IPS DF 6.9 (cell line): ENCODE measurements at regions not wholly inside any gene's neighbourhood (a gene's known extent, or its start where the extent isn't known, plus 50 kb on each side); places are given as distances from the start of the nearest gene placed in this dataset.
"Not testable (repeated sequence)": the region's sequence is repeated elsewhere in the genome, so short reads cannot be mapped to it uniquely, and the experiment has no call there.

ENCODE experiments used
- DNase-seq: peaks from one replicate; pipeline ENCODE4 v3.0.0-alpha.2; 2013; ENCODE audit warnings: low read depth, low spot score
- H3K27ac ChIP-seq: one replicate; pipeline ENCODE4 v1.5.1; 2013; ENCODE audit warnings: low read length, control low read depth
- H3K27me3 ChIP-seq: 2 replicates; pipeline ENCODE4 v1.6.1; 2013; ENCODE audit warnings: mild to moderate bottlenecking, low read length; ENCODE audit not compliant: control insufficient read depth, insufficient read depth
- H3K36me3 ChIP-seq: 2 replicates; pipeline ENCODE4 v1.6.1; 2013; ENCODE audit warnings: low read length; ENCODE audit not compliant: control insufficient read depth, insufficient read depth
- H3K4me1 ChIP-seq: 2 replicates; pipeline ENCODE4 v1.6.1; 2013; ENCODE audit warnings: low read length; ENCODE audit not compliant: control insufficient read depth, insufficient read depth
- H3K4me3 ChIP-seq: 2 replicates; pipeline ENCODE4 v1.5.1; 2013; ENCODE audit warnings: mild to moderate bottlenecking, low read length
- H3K9me3 ChIP-seq: 2 replicates; pipeline ENCODE4 v1.6.1; 2013; ENCODE audit warnings: low read length, inconsistent platforms; ENCODE audit not compliant: control insufficient read depth, insufficient read depth
- WGBS: extraction: QIAGEN DNeasy Blood & Tissue Kit; methylation state at CpG from one replicate; pipeline ENCODE4 v1.1.7; 2013; ENCODE audit warnings: mixed read lengths, missing lambda C conversion rate; ENCODE audit not compliant: insufficient read length, insufficient coverage; 5-methylcytosine and 5-hydroxymethylcytosine counted together

DNA sequence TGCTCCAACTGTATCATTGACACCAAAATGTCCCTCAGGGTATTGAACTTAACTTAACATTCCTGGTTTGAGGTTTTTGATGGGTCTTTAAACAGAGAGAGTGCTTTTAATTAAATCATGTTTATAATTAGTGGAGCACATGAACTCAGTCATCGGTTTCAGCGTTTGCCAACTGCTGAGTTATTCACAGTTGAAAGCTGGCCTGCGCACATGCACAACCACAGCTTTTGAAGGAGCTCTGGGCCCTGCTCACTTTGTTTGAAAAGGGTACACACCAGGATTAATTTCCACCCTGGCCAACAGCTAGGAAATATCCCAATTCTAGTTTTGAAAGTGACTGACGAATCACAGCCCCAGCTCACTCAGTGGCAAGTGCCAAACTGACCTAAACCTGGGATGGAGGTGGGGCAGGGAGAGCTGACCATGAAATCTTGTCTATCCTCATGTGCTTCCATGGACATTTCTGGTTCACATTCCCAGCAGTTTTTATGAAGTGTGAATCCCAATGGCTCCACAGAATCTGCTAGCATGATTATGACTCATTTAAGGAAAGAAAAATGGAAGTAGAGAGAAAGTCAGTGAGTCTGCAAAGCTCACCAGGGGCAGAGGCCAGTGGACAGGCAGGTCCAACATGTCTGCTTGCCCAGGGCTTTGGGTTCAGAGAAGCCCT lies 247.8 kb downstream of the FNDC1 start:
- no peak overlapping the region for H3K4me3 ChIP-seq
- H3K4me1 ChIP-seq = peaks cover 1% of the 10 kb centered on the region
- H3K27ac ChIP-seq = no peak overlapping the region
- H3K36me3 ChIP-seq = no peaks in the 10 kb centered on the region
- DNase-seq = no peak
- no CpG with 5 or more reads among the region's 4 CpGs for WGBS
- H3K9me3 ChIP-seq = no peaks in the 10 kb centered on the region
- H3K27me3 ChIP-seq = no peaks in the 10 kb centered on the region

DNA sequence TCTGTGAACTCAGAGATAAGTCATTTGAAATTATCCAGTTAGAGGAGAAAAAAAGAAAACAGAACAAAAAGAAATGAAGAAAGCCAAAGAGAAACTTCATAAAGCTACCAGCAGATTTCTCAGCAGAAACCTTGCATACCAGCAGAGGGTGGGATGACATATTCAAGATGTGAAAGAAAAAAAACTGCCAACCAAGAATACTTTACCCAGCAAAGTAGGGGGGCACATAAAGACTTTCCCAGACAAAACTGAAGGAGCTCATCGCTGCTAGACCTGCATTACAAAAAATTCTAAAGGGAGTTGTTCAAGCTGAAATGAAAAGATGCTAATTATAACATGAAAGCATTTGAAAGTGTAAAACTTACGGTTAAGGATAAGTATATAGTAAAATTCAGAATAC lies 246.3 kb downstream of the FNDC1 start:
- Histone ChIP-seq H3K4me1 (no peaks in the 10 kb centered on the region), H3K4me3 (no peak overlapping the region), H3K36me3 (no peaks in the 10 kb centered on the region), H3K27me3 (no peaks in the 10 kb centered on the region), H3K9me3 (no peaks in the 10 kb centered on the region), H3K27ac (no peak overlapping the region)
- no CpG with 5 or more reads among the region's 2 CpGs for WGBS
- no peak for DNase-seq

DNA sequence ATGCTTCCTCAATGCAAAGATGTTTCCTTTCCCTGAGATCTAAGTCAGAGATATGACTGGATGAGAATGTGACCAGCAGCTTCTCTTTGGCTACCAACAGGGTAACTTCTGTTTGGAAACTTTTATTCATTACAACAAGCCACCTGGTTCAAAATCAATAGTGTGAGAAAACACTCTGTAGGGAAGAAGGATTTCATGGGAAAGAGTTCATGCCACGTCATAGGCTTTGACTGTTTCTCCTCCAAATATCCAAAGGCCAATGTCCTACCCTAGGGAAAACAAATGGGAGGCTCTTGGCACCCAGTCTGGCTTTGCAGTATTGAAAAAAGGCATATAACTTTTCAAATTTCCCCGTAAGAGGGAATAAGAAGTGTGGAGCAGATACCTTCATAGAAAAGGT lies 245.5 kb downstream of the FNDC1 start:
- Histone ChIP-seq H3K4me3 (no peak overlapping the region), H3K27me3 (no peaks in the 10 kb centered on the region), H3K27ac (no peak overlapping the region), H3K4me1 (no peaks in the 10 kb centered on the region), H3K9me3 (no peaks in the 10 kb centered on the region), H3K36me3 (no peaks in the 10 kb centered on the region)
- no peak for DNase-seq
- WGBS = no CpG with 5 or more reads among the region's 2 CpGs

DNA sequence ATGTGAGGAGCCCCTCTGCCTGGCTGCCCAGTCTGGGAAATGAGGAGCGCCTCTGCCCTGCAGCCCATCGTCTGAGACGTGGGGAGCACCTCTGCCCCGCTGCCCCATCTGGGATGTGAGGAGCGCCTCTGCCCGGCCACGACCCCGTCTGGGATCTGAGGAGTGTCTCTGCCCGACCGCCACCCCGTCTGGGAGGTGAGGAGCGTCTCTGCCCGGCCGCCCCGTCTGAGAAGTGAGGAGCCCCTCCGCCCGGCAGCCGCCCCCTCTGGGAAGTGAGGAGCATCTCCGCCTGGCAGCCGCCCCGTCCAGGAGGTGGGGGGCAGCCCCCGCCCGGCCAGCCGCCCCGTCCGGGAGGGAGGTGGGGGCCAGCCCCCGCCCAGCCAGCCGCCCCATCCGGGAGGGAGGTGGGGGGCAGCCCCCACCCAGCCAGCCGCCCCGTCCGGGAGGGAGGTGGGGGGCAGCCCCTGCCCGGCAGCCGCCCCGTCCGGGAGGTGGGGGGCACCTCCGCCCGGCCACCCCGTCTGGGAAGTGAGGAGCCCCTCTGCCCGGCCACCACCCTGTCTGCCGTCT lies 238.1 kb downstream of the FNDC1 start:
- H3K9me3 ChIP-seq, H3K4me3 ChIP-seq, DNase-seq, H3K27me3 ChIP-seq, H3K4me1 ChIP-seq, H3K36me3 ChIP-seq, H3K27ac ChIP-seq: not testable (repeated sequence)
- no CpG with 5 or more reads among the region's 41 CpGs for WGBS

DNA sequence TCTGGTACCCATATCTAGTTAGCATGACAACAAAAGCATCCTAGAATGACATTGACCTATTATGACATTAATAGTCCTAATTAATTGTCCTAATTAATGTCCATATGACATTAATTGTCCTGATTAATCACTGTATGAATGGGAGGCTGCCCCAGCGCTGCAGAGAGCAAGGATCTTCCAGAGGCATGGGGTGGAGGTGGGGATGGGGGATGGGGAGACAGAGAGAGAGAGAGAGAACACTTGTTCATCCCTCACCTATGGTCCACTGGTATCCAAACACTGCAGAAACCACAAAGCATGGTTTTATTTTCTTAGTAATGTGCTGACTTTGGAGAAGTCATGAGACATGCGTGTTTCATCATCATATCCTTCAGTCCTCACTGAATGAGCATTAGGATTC lies 235.1 kb downstream of the FNDC1 start:
- Histone ChIP-seq H3K4me3 (no peak overlapping the region), H3K4me1 (no peaks in the 10 kb centered on the region; the same call in 1 of the 2 replicates), H3K9me3 (no peaks in the 10 kb centered on the region; the same call in 1 of the 2 replicates), H3K36me3 (no peaks in the 10 kb centered on the region), H3K27ac (no peak overlapping the region), H3K27me3 (no peaks in the 10 kb centered on the region)
- no peak for DNase-seq
- no CpG with 5 or more reads among the region's 2 CpGs for WGBS

DNA sequence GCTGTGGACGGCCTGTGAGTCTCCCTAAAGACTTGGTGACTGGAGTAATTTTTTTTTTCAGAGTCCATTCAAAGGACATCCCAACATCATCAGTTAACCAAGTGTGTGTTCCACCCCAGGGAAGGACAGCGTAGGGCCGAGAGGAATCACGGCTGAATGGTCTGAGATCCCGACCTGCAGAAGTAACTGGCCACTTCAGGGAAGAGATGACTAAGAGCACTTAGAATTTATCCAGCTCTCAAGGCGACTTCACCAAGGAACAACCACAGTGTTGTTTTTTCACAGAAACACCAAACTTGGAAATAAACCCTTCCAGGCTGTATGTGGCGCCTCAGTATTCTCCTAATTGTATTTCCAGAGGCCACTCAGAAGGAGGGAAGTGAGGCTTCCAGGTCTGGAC lies 231.6 kb downstream of the FNDC1 start:
- H3K4me3 ChIP-seq = no peak overlapping the region
- H3K4me1 ChIP-seq = no peaks in the 10 kb centered on the region; the same call in 1 of the 2 replicates
- H3K27ac ChIP-seq = no peak overlapping the region
- H3K9me3 ChIP-seq = no peaks in the 10 kb centered on the region; the same call in 1 of the 2 replicates
- no peaks in the 10 kb centered on the region for H3K36me3 ChIP-seq
- DNase-seq = no peak
- WGBS = no CpG with 5 or more reads among the region's 7 CpGs
- H3K27me3 ChIP-seq = no peaks in the 10 kb centered on the region

DNA sequence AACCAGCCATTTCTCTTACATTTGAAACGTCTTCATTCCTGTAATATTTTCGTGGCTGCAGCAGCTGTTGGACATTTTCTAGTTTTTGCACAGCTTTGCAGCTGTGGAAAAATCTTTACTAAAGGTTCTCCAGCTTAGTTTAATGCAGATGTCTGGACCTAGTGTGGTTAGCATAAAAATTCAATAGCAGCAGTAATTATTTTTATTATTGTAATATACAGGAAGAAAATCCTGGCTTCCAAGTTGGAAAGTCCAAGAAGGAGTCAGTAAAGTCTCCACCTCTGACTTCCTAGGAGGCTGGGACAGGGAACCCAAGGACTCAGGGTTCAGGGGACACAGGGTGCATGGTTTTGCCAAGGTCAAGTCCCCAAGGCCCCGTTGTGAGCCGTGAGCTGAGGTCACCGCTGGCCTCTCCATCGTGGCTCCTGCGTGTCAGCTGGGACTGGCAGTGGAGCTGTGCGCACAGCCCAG lies 230.6 kb downstream of the FNDC1 start:
- no peaks in the 10 kb centered on the region; the same call in 1 of the 2 replicates for H3K4me1 ChIP-seq
- H3K36me3 ChIP-seq = no peaks in the 10 kb centered on the region
- DNase-seq = no peak
- H3K4me3 ChIP-seq = no peak overlapping the region
- no CpG with 5 or more reads among the region's 8 CpGs for WGBS
- H3K27me3 ChIP-seq = no peaks in the 10 kb centered on the region
- no peaks in the 10 kb centered on the region; the same call in 1 of the 2 replicates for H3K9me3 ChIP-seq
- no peak overlapping the region for H3K27ac ChIP-seq

DNA sequence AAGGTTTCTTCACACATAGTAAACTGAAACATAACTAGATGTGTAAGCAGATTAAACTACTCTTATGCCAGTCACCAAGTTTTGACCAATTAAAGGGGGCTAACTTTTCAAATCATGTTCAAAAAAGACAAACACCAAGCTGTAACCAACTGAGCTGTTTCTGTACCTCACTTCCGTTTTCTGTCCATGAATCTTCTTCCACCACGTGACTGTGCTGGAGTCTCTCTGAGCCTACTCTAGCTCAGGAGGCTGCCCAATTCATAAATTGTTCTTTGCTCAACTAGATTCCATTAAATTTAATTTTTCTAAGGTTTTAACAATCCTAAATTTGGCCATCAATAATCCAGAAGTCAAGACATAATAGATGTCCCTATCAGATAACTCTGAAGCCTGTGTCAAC lies 229.4 kb downstream of the FNDC1 start:
- H3K4me1 ChIP-seq = no peaks in the 10 kb centered on the region; the same call in 1 of the 2 replicates
- no peak overlapping the region for H3K27ac ChIP-seq
- no peaks in the 10 kb centered on the region for H3K36me3 ChIP-seq
- no peak overlapping the region for H3K4me3 ChIP-seq
- H3K27me3 ChIP-seq = no peaks in the 10 kb centered on the region
- no CpG with 5 or more reads among the region's 2 CpGs for WGBS
- no peaks in the 10 kb centered on the region for H3K9me3 ChIP-seq
- DNase-seq = no peak

DNA sequence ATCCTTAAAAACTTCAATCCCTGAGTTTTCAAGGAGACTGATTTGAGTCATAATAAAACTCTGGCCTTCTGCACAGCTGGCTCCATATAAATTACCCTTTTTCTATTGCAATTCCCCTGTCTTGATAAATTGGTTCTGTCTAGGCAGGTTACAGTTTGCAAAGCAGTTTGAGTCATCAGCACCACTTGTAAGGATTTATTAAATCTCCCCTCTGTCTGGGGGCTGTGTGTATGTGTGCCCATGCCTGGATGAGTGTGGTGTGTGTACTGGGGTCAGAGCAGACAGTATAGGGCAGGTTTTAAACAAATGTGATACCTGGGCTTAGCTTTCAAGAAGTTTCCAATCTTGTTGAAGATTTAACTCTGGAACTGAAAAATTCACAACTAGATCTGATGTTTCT lies 228.6 kb downstream of the FNDC1 start:
- Histone ChIP-seq H3K9me3 (no peaks in the 10 kb centered on the region), H3K36me3 (no peaks in the 10 kb centered on the region), H3K27ac (no peak overlapping the region), H3K27me3 (no peaks in the 10 kb centered on the region), H3K4me1 (no peaks in the 10 kb centered on the region; the same call in 1 of the 2 replicates), H3K4me3 (no peak overlapping the region)
- DNase-seq = no peak

DNA sequence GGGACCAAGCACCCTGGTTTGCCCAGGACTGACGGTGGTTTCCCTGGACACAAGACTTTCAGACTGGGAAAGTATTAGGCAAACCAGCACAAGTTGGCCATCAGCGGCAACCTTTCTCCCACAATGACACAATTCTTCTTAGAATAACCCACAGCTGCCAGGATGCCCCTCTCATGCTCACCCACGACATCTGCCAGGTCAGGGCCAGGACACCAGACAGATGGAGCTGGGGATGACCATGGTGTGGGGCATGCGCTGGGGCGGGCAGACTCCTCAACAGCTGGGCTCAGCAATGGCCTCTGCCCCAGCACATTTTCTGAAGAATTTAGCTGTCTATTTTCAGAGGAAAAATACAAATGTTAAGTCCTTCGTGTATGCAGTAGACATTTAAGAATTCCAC lies 226.4 kb downstream of the FNDC1 start:
- no peak for DNase-seq
- Histone ChIP-seq H3K9me3 (no peaks in the 10 kb centered on the region), H3K27ac (no peak overlapping the region), H3K4me1 (no peaks in the 10 kb centered on the region), H3K36me3 (no peaks in the 10 kb centered on the region), H3K4me3 (no peak overlapping the region), H3K27me3 (no peaks in the 10 kb centered on the region)
- no CpG with 5 or more reads among the region's 6 CpGs for WGBS

DNA sequence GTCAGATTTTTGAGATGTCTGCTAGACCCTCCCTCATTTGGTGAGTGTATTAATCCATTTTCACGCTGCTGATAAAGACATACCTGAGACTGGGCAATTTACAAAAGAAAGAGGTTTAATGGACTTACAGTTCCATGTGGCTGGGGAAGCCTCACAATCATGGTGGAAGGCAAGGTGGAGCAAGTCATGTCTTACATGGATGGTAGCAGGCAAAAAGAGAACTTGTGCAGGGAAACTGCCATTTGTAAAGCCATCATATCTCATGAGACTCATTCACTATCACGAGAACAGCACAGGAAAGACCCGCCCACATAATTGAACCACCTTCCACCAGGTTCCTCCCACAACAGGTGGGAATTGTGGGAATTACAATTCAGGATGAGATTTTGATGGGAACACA lies 223.5 kb downstream of the FNDC1 start:
- not testable (repeated sequence) for H3K36me3 ChIP-seq, H3K27me3 ChIP-seq, H3K4me1 ChIP-seq, DNase-seq, H3K27ac ChIP-seq, H3K4me3 ChIP-seq, H3K9me3 ChIP-seq
- no CpG with 5 or more reads among the region's 3 CpGs for WGBS
